Esophagus muscularis mucosa (tissue), 4 donors: ENCODE measurements at regions not wholly inside any gene's neighbourhood (a gene's known extent, or its start where the extent isn't known, plus 50 kb on each side); places are given as distances from the start of the nearest gene placed in this dataset.

Source experiments
- EP300 ChIP-seq: sonication (generic); formaldehyde crosslinking; IDR thresholded peaks from one replicate; pipeline ENCODE4 v1.6.1; 2017; ENCODE audit warnings: antibody characterized with exemption
- POLR2A ChIP-seq: fragments of 450-650 bp; IDR thresholded peaks from one replicate; pipeline ENCODE4 v1.6.1; 2017; ENCODE audit warnings: antibody characterized with exemption, moderate library complexity, mild to moderate bottlenecking, low read depth
- POLR2AphosphoS5 ChIP-seq, 2 donors: sonication (generic); formaldehyde crosslinking; IDR thresholded peaks; one replicate each; pipeline ENCODE4 v1.6.1; 2017; ENCODE audit warnings: antibody characterized with exemption in 2 of 2
- TF ChIP-seq, protein P1 (sequence below), 3 experiments: fragments of 200-600 bp in 2 of 3; fragments of 450-650 bp in 1 of 3; sonication (generic) in 2 of 3; IDR thresholded peaks; one replicate each; pipeline ENCODE4 v1.5.1; 2017 to 2019; ENCODE audit warnings: antibody characterized with exemption in 3 of 3, mild to moderate bottlenecking in 2 of 3, moderate library complexity in 1 of 3

DNA sequence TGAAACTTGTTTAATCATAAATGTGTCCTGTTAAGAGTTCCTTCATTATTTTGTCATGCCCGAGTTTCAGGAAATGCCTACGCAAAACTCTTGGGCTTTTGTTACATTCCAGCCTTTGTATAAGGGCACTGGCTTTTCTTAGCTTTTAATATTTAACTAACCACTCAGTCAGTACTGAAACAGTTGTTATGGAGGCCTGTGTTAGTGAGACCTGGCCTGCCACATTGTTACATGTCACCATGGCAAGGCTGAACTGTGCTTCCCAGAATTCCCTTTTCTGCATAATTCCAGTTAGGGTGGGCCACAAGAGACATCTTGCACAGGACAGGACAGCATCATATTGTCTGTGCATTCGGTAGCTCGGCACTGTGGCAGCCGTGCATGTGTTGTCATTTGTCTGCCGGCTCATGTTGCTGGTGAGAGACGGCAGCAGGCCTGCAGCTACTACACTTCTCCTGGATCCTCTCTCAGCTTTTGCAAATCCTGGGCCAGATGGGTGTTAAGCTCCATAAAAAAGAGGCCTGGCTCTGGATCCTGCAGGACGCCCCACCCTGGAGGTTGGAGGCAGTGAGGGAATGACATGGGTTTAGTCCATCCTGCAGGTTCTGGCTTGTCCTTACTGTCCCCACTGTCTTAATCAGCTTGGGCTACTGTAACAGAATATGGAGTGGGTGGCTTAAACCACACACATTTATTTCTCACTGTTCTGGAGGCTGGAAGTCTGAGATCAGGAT is 128.8 kb upstream of the DTNBP1 start:
- TF ChIP-seq, protein P1, sequence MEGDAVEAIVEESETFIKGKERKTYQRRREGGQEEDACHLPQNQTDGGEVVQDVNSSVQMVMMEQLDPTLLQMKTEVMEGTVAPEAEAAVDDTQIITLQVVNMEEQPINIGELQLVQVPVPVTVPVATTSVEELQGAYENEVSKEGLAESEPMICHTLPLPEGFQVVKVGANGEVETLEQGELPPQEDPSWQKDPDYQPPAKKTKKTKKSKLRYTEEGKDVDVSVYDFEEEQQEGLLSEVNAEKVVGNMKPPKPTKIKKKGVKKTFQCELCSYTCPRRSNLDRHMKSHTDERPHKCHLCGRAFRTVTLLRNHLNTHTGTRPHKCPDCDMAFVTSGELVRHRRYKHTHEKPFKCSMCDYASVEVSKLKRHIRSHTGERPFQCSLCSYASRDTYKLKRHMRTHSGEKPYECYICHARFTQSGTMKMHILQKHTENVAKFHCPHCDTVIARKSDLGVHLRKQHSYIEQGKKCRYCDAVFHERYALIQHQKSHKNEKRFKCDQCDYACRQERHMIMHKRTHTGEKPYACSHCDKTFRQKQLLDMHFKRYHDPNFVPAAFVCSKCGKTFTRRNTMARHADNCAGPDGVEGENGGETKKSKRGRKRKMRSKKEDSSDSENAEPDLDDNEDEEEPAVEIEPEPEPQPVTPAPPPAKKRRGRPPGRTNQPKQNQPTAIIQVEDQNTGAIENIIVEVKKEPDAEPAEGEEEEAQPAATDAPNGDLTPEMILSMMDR (IDR thresholded peaks at IDR 0.05): no peak
- TF ChIP-seq EP300 (no peak), POLR2A (no peak), POLR2AphosphoS5 (IDR thresholded peaks at IDR 0.05) (no peak)
